ENCODE measurements at regions not wholly inside any gene's neighbourhood (a gene's known extent, or its start where the extent isn't known, plus 50 kb on each side); places are given as distances from the start of the nearest gene placed in this dataset.

- TF ChIP-seq CTCF (IDR thresholded peaks at IDR 0.05; ENCODE audit: low read depth, low read length) (no peak), POLR2A (IDR thresholded peaks at IDR 0.05; ENCODE audit: extremely low read depth, insufficient read length) (no peak), MYC (IDR thresholded peaks at IDR 0.05; ENCODE audit: low read depth, low read length) (no peak)
These were observed 165.0 kb downstream of the RAD51AP2 start for GRCh38 chr2:17353263-17353662.
